Hematopoietic multipotent progenitor cell treated with erythropoietin and hydrocortisone succinate and interleukin-3 and kit ligand, for 6 days (in vitro differentiated cells): ENCODE measurements at regions not wholly inside any gene's neighbourhood (a gene's known extent, or its start where the extent isn't known, plus 50 kb on each side); places are given as distances from the start of the nearest gene placed in this dataset.
"Not testable (repeated sequence)": the region's sequence is repeated elsewhere in the genome, so short reads cannot be mapped to it uniquely, and the experiment has no call there.

Experiments
- DNase-seq: peaks from one replicate; pipeline ENCODE4 v3.0.0-alpha.2; 2015

DNA sequence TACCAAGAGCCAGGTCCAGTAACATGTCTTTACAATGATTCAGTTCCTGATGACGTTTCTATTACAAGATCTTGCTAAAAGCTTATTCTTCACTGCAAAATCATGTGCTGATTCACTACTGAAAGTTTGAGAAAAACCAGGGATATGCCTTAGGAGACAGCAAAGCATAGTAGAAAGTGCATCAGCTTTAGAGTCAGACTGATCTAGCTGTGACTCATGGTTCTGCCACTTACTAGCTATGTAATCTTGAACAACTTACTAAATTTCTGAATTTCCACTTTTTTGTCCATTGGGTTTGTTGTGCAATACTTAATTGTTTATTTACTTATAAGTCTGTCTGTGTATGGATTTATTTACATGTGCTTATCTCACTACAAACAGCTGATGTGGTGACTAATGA is 198.5 kb upstream of the RSPO3 start:
- DNase-seq = no peak

DNA sequence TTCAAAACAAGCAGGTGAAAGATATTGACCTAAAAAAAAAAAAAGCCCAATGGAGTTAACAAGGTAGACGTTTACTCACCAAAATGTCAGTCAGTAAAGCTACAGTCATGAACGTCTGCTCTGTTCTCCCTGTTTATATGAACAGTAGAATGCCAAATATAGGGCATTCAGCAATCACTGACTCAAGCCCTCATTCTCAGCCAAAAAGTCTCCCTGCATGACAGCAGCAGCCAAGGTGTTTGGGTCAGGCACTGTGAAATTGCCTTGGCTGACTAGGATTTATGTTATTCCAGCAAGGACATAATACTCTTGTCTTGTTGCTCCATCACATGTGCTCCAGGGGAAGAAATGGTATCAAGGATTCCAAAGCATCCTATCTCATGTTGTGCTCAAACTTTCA is 194.7 kb upstream of the RSPO3 start:
- no peak for DNase-seq

DNA sequence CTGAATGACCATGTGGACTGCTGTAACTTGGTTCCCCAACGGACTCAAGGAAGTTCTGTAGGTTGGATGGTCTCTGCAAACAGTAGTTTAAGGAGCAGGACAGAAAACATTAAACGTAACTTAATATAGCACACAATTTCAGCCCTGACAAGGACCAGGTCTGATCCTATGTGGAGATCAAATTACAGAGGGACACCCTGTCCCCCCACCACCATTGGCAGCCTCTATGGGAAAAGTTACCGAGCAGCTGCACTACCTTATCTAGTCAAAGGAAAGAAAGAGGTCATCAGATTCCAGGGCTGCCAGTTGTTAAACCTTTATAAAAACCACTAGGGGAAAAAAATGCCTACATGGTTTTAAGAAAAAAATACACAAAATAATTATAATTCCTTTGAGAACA is 191.5 kb upstream of the RSPO3 start:
- DNase-seq = no peak

DNA sequence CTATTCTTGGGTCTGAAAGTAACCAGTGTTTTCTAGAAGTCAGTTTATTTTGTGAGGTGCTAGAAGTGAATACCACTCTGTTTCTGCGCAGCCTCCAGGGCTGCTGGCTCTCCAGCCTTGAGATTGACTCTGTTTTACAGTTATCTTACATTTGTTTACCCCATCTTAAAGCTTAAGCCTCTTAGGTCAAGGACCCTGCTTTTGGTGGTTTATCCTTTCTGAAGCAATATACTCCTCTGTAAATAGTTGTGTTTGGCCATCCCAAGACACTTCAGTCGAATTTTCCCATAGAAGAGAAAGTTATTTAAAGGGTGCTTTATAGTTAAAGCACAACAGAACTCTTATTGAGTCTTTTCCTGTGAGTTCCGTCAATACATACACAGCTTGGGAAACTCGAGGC is 190.6 kb upstream of the RSPO3 start:
- no peak for DNase-seq

DNA sequence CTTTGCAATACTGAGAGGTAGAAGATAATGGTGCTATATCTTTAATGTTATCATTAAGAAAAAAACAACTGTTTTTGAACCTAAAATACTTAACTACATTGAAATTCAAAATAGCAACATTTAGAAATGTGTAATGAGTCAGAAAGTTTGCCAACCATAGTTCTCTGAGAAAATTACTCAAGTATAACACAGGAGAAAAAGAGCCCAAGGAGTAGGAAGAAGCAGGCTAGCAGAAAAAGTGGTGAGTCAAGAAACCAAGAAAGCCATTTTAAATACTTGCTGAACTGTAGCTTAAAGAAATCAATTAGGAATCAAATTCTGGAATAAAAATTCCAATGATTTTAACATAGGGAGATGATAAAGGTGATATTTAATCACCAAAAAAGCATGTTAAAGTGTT is 181.0 kb upstream of the RSPO3 start:
- no peak for DNase-seq

DNA sequence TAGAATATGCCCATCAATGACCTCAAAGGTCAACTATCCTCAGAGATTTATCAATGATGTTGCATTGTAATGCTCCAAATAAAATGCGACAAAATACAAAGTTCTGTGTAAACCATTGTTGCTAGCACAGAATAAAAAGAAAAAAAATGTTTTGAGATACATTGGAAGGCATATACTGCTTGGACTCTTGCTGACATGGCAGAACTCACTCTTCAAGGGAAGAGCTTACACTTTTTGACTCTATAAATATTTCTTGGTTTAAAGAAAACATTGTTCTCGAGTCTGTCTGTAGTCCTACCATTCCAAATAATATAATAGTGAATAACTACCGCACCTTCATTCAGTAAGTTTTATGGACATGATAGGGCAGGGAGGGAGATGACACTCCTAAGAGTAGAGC is 178.7 kb upstream of the RSPO3 start:
- DNase-seq = no peak

DNA sequence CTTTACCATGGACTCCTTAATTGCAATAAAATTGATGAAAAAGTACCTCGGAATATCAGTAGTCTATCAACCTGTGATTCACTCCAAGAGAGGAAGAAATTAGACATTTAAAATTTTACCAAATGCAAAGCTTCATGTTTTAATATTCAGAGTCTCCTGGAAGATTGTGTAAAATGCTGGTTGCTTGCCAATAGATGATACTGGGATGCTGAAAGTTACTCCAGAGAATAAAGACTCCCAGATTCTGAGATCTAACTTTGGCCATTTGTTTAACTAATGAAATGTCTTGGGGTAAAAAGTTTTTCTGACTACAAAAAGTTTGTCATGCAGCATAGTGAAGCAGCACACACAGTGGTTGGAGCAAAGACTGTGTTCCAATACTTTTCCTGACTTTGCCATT is 176.7 kb upstream of the RSPO3 start:
- DNase-seq = no peak

DNA sequence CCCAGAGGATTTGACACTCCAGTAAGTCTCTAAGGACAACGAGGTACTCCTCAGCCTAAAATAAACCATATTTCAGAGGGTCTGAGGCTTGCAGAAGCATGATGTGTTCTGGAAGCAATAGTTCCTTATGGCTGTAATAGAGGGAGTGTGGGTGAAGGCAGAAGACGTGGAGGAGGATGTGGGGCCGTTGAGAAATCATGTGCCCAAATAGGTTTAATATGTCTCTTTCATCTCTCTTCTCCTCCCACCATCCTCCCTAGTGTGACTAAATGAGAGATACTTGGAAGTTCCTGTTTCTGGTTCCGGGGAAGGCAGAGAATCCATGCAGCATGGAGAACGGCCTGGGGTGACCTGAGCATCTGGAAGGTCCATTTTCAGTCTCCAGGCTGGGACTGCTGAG is 174.0 kb upstream of the RSPO3 start:
- no peak for DNase-seq

DNA sequence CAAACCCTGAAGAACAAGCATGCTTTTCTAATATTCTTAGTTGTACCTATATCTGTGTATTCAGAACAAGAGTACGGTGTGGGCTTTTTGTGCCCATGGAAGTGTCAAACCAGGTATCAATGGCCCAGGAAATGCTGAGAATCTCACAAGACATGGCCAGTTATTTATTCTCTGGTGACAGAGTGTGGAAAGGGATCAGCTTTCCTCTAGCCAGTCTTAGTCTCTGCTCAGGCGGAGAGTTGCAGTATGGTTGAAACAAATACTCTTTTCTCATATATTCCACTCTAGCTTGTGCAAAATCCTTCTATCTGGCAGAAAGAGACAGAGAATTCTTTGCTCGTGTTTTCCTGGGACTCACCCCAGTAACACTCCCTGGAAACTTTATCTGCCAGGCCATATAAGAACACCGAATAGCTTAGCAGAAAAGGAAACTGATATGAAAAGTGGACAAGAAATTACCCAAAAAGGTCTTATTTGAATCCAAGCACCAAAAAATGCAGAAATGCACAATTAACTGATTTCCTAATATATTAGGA is 173.3 kb upstream of the RSPO3 start:
- no peak for DNase-seq

DNA sequence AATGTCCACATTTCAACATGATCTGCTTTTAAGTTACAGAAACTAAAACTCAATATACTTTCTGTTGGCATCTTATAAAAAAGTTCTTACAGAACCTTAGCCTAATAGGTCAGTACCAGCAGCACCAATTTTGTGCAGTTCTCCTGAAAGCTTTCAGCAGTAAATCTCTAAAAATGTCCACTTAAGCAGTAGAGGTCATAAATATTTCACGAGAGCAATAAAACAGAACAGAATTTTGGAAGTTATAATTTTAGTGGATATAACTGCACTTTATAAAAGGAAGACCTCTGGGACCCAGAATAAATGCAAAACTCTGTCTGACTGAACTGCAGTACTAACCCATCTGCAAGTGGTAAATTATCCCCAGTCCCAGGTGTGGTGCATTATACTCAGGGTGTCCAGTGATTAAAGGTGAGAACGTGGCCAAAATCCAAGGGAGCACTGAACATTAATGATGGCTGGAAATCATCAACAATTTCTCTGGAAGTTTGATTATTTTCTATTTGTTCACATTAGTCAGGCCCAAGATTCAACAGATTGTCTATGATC is 172.6 kb upstream of the RSPO3 start:
- no peak for DNase-seq

DNA sequence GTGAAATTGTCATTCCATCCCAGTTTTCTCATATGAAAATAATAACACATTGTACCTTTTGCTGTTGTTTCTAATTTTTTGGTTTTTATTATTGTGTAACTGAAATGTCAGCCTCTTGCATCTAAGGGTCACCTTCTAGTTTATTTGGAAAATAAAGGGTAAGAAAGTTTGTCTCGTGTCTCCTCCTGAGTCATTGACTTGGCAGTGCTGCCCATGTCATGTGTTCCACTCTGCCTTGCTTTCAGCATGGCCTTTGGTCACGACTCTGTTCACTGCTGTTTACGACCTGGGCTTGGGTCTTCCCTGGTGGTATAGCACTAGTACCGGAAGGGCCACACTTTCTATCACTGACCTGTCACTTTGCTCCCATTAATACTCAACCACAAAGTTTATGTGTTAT is 171.4 kb upstream of the RSPO3 start:
- no peak for DNase-seq

DNA sequence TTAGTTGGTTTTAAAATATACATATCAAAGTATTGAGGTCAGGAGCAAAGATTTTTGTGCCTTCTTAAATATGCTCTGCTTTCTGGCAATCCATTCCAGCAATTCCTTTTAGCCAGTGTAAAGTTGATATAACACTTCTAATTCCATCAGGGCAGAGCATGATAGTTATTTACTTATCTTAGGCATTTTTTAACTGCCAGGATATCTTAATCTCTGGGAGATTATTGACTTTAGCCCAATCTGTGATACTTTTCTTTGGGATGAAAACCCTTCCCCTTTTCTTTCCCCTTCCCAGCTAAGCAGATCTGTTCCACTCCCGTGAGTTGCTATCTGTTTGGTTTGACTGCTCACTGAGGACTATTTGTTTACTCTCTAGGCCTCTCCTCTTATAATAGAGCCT is 168.7 kb upstream of the RSPO3 start:
- DNase-seq = no peak

DNA sequence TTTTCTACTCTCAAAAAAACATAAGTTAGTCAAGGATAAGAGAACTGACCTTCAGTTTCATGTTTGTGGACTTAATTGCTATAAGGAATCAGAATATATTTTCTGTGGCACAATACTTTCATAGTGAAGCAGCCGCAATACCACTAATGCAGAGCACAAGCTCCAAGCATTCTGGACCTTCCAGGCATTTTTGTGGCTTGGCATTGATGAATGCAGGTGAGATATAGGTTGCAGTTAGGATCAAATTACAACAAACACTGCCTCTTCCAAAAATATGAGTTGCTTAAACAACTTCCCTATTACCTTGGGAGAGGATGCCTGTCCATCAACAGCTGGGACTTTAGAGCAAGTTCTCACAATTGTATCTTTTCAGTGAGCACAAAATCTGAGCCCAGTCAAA is 162.8 kb upstream of the RSPO3 start:
- no peak for DNase-seq

DNA sequence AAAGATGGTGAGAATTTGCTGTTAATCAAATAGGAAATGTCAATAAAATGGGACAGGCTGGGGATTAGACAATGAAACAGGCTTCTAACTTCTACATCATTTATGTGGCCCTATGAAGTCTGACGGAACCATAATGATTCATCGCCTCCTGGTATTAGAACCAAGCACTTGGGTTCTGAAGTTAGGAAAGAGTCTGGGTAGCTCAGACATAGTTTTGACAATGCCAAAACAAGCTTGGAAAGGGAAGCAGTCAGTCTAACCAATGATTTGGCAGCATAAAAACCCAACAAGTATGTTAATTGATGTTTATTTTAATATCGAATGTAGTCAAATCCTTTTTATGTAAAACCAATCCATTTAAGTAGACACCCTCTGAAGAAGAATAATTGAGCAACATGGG is 160.8 kb upstream of the RSPO3 start:
- DNase-seq = no peak

DNA sequence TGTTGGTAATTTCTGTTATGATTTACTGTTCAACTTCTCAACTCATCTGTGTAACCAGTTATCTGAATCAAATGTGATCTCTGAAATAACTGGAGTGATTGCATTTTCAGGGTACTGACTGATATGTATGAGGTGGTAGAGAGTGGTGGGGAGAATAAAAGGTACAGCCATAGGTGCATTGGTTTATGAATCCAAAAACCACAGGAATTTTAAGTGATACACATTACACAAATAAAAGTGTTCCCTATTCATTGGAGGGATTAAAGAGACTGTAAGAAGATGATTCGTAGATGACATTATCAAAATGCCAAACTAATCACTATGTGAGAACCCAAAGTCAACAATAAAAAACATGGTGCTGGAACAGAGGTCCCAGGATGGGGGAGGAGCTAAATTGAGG is 158.7 kb upstream of the RSPO3 start:
- no peak for DNase-seq

DNA sequence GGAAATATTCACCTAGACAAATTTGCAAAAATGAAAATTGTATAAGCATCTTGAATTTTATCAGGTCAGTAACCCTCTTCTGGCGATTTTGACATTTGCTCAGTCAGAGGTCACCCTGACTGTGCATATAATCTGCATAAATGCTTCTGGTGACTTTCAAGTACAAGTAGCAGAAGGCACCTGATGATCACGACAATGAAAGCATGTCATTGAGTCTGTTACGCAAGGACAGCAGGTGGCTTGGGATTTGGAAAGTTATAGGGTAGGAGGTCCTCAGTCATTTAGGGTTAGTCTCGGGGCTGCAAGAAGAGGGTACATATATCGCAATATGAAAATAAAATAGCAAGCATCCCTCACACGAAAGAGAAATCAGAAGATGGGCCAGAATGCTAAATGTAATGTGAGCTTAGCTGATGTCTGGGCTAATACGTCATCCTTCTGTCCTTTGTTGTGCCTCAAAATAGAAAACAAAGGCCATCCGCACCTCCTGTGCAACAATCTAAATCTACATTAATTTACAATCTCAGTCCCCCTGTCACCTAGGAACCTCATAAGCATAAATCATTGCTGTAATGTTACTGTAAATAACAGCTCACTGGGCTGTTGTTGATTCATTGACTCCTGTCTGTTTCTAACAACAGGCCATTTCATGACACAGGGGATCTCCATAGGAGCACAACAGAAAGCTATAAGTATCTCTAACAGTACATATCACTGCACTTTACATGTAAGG is 155.2 kb upstream of the RSPO3 start:
- DNase-seq = no peak

DNA sequence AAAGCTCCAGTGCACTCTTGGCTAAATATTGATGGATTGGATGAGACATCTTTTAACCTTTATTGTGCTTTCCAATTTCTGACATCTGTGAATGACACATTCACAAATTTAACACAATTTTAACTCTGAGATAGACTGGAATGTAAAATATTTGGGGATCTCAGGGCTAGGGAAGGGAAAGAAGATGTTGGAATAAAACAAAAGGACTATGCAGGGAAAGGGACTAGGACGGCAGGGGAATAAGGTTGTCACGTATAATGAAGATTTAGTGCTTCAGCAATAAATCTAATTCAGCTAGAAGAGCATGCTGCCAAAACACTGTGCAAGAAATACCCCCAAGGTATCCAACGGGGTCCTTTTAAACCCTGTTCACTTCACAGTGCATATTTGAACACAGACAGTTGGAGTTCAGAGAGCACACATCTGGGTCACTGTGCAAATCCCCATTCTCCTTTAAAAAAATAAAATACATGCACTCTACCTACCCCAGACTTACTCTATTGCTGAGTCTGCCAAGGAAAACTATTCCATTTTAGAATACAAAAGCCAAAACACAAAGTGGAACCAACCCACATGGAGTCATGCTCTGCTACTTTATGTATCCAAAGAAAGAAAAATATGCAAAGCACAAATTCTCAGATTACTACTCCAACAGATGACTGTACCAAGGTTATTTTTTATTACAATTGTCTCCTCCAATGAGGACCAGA is 151.0 kb upstream of the RSPO3 start:
- no peak for DNase-seq

DNA sequence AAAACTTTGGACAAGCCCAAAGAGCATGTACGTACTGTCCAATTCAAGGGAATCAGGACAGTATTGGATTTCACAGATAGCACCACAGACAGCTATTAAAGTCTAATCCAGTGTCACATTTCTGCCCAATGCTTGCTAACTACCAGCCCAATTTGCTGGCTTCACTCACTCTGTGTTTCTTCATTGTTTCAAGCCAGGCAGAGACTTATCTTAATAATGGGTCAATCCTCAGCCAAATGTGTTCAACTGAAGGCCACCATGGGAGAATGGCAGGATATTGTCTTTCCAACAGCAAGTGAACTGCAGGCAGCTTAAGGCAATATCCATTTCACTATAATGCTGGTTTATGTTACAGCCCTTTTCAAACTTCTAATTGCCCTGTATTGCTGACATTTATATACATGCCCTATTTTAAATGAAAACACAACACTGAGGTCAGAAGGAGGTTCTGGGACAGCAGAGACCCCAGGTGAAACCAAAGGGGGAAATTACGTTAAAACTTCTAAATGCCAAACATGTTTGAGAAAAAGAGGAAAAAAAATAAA is 142.1 kb upstream of the RSPO3 start:
- no peak for DNase-seq

DNA sequence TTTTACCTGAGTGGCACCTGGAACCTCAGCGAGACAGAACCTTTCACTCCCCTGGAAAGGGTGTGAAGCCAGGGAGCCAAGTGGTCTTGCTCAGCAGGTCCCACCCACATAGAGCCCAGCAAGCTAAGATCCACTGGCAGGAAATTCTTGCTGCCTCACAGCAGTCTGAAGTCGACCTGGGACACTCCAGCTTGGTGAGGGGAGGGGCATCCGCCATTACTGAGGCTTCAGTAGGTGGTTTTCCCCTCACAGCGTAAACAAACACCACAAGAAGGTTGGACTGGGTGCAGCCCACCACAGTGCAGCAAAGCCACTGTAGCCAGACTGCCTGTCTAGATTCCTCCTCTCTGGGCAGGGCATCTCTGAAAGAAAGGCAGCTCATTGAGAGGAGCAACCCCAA is 134.7 kb upstream of the RSPO3 start:
- no peak for DNase-seq

DNA sequence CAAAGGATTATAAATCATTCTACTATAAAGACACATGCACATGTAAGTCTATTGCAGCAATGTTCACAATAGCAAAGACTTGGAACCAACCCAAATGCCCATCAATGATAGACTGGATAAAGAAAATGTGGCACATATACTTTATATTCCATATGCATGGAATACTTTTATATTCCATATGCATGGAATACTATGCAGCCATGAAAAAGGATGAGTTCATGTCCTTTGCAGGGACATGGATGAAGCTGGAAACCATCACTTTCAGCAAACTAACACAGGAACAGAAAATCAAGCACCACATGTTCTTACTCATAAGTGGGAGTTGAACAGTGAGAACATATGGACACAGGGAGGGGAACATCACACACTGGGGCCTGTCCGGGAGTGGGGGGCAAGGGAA is 130.3 kb upstream of the RSPO3 start:
- DNase-seq = not testable (repeated sequence)

DNA sequence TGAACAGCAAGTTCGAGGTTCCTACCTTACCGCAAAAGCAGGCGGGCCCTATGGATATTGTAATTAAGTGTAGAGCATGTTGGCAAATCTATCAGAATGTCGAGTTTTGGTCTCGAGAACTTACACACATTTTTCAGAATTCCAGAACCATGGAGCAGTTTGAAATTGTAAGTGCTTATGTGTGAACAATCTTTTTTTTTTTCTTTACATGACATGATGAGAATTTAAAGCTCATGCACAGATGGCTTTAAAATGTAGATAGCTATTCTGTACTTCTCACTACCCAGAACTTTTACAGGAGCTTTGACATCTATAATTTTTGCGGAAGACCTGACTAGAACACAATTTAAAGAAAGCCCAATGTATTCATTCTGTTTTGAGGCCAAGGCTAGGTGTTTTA is 117.8 kb upstream of the RSPO3 start:
- DNase-seq = no peak

DNA sequence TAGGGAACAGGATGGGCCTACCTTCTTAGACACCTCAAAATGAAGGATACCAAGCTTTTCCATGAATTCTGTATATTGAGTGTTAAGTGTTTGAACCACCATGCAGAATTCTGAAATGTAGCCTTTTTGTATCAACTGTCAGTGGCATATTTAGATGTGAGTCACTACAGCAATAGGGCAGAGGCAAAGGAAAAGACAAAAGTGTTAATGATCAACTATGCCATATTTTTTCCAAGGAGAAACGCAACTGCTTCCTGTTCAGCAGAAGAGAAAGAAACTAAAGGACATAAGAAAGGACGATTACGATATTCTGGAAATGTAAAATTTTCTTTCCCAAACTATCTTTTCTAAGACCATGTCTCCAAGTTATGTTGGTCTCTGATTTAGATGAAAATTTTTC is 104.6 kb upstream of the RSPO3 start:
- DNase-seq = no peak

DNA sequence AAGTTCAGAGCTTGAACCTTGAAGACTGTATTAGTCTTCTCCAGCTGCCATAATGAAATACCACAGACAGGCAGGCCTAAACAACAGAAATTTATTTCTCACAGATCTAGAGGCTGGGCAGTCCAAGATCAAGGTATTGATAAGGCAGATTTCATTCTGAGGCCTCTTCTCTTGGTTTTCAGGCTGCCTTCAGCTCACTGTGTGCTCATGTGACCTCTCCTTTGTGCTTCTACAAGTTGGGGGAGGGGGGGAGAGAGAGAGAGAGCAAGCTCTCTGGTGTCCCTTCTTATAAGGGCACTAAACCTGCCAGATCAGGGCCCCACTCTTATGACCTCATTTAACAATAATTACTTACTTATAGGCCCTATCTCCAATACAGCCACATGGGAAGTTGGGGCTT is 102.6 kb upstream of the RSPO3 start:
- no peak for DNase-seq

DNA sequence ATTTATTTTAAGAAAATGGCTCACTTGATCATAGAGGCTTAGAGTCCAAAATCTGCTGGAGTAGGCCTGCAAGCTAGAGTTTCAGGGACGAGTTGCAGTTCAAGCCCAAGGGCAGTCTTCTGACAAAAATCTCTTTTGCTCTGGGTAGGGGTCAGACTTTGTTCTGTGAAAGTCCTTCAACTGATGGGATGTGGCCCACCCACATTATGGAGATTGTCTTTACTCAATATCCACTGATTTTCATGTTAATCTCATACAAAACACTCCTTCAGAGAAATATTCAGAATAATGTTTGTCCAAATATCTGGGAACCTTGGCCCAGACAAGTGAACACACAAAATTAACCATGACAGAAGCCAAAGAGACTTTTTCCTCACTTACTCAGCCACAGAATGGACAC is 98.6 kb upstream of the RSPO3 start:
- DNase-seq = no peak
